Fibroblast of peridontal ligament (primary cell): ENCODE measurements at regions not wholly inside any gene's neighbourhood (a gene's known extent, or its start where the extent isn't known, plus 50 kb on each side); places are given as distances from the start of the nearest gene placed in this dataset.

ENCODE experiments used
- DNase-seq: peaks from one replicate; pipeline ENCODE4 v3.0.0-alpha.2; 2010; ENCODE audit errors: extremely low read depth

DNA sequence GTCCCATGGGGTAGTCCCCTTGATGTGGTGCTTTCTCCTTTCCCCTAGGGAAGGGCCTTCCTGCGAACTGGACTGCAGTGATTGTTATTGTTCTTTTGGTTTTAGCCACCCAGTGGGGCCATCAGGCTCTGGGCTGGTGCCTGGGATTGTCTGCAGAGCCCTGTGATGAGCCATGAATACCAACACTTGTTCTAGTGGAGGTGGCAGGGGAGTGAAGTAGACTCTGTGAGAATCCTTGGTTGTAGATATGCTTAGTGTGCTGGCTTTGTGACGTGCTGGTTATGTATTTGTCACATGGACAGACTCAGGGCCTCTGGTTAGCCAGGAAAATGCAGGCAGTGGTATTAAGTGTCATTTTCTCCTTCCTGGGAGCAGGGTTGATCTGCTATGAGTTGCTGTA, 51.8 kb upstream of the NDUFB4 start:
- DNase-seq: no peak

GRCh38 chr3:120536642-120537041, 59.5 kb upstream of the NDUFB4 start:
- DNase-seq: peak; percentile 63

GRCh38 chr3:120532969-120533368, 63.2 kb upstream of the NDUFB4 start:
- no peak for DNase-seq

- no peak for DNase-seq
These were observed 68.0 kb upstream of the NDUFB4 start for GRCh38 chr3:120528163-120528562.

DNA sequence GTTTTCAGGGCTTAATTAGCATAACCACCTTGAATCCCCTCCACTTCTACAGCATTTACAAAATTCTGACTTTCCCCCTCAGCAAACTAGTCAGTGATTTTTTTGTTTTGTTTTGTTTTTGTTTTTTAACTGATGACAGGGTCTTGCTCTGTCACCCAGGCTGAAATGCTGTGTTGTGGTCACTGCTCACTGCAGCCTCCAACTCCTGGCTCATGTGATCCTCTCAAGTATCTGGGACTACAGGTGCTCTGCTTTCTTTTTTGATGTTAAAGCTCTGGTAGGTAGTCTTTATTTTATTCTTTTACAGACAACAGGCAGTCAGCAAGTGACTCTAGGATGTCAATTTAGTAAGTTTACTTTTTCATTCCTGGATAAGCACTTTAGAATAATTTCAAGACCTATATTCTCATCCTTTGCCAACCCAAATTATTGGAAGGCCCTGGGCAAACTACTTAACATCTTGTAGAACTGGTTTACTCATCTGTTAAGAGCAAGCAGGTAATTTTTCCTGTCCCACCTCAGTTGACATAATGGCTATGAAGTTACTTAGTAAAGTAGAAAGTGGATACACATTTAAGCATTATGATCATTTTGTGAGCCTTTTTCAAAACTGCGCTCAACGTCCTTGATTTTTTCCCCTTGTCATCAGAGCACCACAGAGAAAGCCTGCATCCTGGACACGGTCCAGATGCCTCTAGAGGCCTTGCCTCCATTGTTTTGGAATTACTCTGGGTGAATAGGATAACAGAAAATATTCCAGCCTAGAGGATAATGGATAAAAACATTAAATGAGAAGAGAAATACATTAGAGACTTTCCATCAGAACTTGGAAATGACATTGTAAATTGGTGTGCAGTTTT, 69.9 kb upstream of the NDUFB4 start:
- no peak for DNase-seq

DNA sequence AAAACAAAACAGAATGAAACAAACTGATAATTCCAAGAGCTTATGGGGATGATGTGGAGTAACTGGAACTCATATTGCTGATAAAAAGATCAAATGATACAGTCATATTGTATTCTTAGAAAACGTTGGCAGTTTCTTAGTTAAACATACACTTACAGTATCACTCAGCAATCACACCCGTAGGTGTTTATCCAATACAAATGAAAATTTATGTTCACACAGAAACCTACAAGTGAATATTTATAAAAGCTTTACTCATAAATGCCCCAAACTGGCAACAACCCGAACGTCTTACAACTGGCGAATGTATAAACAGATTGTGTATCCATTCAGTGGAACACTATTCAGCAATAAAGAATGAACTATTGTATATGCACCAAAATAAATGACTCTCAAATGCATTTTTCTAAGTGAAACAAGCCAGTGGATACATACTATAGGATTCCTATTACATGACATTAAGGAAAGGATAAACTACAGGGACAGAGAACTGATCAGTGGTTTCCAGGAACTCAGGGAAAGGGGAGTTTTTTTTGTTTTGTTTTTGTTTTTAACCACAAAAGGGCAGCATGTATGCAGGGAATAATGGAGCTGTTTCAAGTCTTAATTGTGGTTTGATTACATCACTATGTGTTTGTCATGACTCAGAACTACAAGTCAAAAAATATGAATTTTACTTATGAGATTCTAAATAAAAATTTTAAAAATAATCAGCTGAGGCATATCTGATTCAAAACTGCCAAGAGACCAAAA, 71.8 kb upstream of the NDUFB4 start:
- peak; percentile 89 for DNase-seq

GRCh38 chr3:120516136-120516535, 65.3 kb upstream of the FSTL1 start:
- no peak for DNase-seq

DNA sequence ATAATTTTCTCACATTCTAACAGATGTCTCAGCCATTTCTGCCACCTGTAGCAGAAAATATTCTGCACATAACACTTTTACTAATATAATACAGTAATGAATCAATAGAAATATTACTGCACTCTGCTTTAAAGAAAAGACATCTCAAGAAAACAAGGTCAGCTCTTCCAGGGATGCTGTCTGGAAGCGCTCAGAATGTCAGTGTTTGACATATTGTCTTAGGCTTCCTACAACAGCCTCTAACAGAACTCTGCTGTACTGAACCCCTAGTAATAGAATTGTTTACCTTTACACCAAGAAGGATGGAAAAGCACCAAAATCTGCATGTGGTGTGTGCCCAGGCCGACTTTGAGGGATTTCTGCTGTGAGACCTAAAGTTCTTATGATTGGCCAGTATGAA, 61.9 kb upstream of the FSTL1 start:
- no peak for DNase-seq

DNA sequence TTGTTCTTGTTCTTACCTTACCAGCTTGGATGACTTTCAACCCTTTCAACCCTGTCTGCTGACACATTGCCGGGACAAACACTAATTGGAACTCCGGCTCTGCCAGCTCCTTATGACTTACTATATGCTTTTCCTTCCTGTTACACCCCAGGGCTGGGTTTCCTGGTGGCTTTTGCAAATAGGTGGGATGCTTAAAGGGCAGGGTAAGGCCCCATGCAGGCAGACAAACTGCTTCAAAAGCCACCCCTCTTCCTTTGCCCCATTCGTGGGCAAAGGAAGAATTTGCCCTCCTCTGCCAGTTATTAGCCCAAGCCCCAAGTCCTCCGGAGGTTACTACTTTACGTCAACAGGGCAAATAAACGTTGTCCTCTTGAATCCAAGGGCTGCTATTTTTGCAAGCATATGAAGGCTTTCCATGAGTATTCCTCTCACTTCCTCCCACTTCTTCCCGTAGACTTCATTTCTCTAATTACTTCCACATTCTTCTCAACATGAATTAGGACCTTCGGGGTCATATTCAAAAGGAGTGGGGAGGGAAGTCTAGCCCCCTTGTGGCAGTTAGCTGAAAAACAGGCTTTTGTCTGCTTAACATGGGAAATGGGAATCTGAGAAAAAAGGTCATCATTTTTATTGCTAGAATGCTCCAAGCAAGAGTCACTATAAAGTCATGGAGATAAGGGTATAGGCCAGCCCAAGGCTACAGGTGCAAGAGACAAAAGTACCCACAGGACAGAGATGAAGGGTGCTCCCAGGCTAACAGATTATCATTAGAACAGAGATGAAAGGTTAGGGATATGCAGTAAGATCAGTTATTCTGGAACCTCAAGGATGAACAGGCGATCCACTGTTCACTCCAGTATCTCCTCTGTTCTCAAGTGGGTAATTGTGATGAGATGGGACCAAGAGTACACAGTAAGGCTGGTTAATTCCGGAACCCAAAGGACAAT, 56.3 kb upstream of the FSTL1 start:
- DNase-seq: peak; percentile 81

GRCh38 chr3:120506076-120506827, 55.5 kb upstream of the FSTL1 start:
- peak; percentile 57 for DNase-seq

GRCh38 chr3:120503727-120504616, 53.2 kb upstream of the FSTL1 start:
- DNase-seq: no peak

- no peak for DNase-seq
These were observed 51.3 kb upstream of the FSTL1 start for GRCh38 chr3:120502116-120502515.
